Nephron (organoid): ENCODE measurements at regions not wholly inside any gene's neighbourhood (a gene's known extent, or its start where the extent isn't known, plus 50 kb on each side); places are given as distances from the start of the nearest gene placed in this dataset.

Experiments
- H3K27ac Mint-ChIP-seq, 3 experiments: 2 replicates each; pipeline ENCODE4 v1.8.0; 2020; ENCODE audit warnings: mixed read lengths in 3 of 3, mild to moderate bottlenecking in 2 of 3, moderate library complexity in 1 of 3
- H3K27me3 Mint-ChIP-seq: 2 replicates; pipeline ENCODE4 v1.8.0; 2021; ENCODE audit warnings: low read depth, mild to moderate bottlenecking, moderate library complexity, mixed read lengths
- H3K36me3 Mint-ChIP-seq: 2 replicates; pipeline ENCODE4 v1.8.0; 2020; ENCODE audit warnings: low read depth, mixed read lengths
- H3K4me1 Mint-ChIP-seq: 2 replicates; pipeline ENCODE4 v1.8.0; 2020; ENCODE audit warnings: mixed read lengths
- H3K4me3 Mint-ChIP-seq, 3 experiments: 2 replicates each; pipeline ENCODE4 v1.8.0; 2020; ENCODE audit warnings: mild to moderate bottlenecking in 3 of 3, mixed read lengths in 3 of 3, moderate library complexity in 2 of 3
- H3K9me3 Mint-ChIP-seq: 2 replicates; pipeline ENCODE4 v1.8.0; 2020; ENCODE audit warnings: mixed read lengths
- TF ChIP-seq, protein P1 (sequence below), 3 experiments: fragments of 200-600 bp; sonication (generic); IDR thresholded peaks; one replicate each; pipeline ENCODE4 v1.5.0; 2021; ENCODE audit warnings: antibody characterized with exemption in 3 of 3; ENCODE audit not compliant: unreplicated experiment in 3 of 3

DNA sequence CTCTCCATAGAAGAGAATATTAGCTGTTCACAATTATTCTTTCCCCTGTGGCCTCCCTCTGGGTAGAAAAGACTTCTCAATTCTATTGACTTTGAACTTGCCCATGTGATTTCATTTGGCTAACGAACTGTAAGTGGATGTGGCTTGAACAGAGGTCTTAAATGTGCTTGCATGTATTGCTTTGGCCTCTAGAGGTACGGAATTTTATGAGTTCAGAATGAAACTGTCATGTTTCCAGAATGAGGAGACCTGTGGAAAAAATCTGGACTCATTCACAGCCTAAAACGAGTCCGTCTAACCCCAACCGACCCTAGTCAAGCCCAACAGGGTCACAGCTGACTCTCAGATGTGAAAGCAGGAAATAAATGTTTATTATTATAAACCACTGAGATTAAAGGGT, 596.7 kb upstream of the UBE2E2 start:
- H3K4me1 Mint-ChIP-seq, result peaks cover 14% of the 10 kb centered on the region
- H3K4me3 Mint-ChIP-seq, result no peak overlapping the region
- no peaks in the 10 kb centered on the region for H3K36me3 Mint-ChIP-seq
- TF ChIP-seq, protein P1, sequence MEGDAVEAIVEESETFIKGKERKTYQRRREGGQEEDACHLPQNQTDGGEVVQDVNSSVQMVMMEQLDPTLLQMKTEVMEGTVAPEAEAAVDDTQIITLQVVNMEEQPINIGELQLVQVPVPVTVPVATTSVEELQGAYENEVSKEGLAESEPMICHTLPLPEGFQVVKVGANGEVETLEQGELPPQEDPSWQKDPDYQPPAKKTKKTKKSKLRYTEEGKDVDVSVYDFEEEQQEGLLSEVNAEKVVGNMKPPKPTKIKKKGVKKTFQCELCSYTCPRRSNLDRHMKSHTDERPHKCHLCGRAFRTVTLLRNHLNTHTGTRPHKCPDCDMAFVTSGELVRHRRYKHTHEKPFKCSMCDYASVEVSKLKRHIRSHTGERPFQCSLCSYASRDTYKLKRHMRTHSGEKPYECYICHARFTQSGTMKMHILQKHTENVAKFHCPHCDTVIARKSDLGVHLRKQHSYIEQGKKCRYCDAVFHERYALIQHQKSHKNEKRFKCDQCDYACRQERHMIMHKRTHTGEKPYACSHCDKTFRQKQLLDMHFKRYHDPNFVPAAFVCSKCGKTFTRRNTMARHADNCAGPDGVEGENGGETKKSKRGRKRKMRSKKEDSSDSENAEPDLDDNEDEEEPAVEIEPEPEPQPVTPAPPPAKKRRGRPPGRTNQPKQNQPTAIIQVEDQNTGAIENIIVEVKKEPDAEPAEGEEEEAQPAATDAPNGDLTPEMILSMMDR (IDR thresholded peaks at IDR 0.05; ENCODE audit: unreplicated experiment in 3 of 3), result no peak
- no peak overlapping the region for H3K27ac Mint-ChIP-seq
- H3K9me3 Mint-ChIP-seq, result no peaks in the 10 kb centered on the region
- H3K27me3 Mint-ChIP-seq, result no peaks in the 10 kb centered on the region

DNA sequence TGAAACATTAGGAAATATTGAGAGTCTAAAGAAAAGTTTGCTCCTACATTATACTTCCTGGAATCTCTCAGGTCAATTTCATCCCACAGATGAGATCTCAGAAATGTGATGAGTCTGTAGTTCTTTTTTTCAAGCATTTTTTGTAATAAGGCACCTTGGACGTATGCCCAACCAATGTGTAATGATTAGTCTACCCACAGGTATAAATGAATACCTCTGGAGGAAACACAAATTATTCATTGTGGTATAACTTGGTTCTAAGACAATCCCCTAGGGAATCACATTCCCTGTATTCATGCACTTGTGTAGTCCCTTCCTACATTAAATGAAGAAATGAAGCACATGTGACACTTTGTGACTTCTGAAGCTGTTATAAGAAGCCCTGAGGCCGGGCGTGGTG, 596.2 kb upstream of the UBE2E2 start:
- TF ChIP-seq, protein P1 (IDR thresholded peaks at IDR 0.05; ENCODE audit: unreplicated experiment in 3 of 3), result no peak
- no peak overlapping the region for H3K4me3 Mint-ChIP-seq
- peaks cover 14% of the 10 kb centered on the region for H3K4me1 Mint-ChIP-seq
- H3K9me3 Mint-ChIP-seq, result no peaks in the 10 kb centered on the region
- H3K36me3 Mint-ChIP-seq, result no peaks in the 10 kb centered on the region
- no peak overlapping the region for H3K27ac Mint-ChIP-seq
- no peaks in the 10 kb centered on the region for H3K27me3 Mint-ChIP-seq

DNA sequence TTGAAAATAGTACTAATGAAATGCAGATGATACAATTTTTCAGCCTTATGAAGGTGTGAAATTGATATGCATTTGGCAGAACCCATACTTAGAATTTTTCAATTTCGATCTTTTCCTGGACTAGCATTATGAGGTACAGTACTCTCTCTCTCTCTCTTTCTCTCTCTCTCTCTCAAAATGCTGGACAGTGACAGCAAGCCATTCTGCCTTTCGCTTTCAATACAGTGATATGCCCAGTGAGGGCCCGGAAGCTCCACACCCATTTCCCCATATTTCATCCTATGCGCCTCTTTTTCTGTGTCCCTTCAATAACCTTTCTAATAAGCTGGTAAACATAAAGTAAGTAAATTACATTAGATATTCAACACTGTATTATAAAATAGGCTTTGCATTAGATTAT, 595.0 kb upstream of the UBE2E2 start:
- H3K4me3 Mint-ChIP-seq, result no peak overlapping the region
- TF ChIP-seq, protein P1 (IDR thresholded peaks at IDR 0.05; ENCODE audit: unreplicated experiment in 3 of 3), result no peak
- H3K27ac Mint-ChIP-seq, result no peak overlapping the region
- no peaks in the 10 kb centered on the region for H3K9me3 Mint-ChIP-seq
- peaks cover 14% of the 10 kb centered on the region for H3K4me1 Mint-ChIP-seq
- no peaks in the 10 kb centered on the region for H3K36me3 Mint-ChIP-seq
- no peaks in the 10 kb centered on the region for H3K27me3 Mint-ChIP-seq

DNA sequence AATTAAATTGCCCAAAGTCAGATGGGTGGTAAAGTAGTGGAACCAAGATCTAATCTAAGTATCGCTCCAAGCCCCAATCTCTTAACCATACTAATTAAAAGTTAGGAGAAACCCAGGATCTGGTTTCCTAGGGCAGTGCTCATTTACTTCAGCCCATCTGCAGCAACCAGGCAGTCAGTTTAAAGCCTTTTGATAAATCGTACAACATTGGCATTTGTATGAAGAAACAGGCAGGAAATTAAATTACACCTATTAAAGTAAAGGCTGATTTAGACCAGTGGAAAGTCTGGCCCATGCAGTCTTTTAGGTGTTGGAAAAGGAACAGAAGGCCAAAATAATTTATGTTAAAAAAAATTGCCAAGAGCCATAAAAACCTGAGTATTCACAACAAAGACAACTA, 594.4 kb upstream of the UBE2E2 start:
- H3K27me3 Mint-ChIP-seq, result no peaks in the 10 kb centered on the region
- H3K9me3 Mint-ChIP-seq, result no peaks in the 10 kb centered on the region

DNA sequence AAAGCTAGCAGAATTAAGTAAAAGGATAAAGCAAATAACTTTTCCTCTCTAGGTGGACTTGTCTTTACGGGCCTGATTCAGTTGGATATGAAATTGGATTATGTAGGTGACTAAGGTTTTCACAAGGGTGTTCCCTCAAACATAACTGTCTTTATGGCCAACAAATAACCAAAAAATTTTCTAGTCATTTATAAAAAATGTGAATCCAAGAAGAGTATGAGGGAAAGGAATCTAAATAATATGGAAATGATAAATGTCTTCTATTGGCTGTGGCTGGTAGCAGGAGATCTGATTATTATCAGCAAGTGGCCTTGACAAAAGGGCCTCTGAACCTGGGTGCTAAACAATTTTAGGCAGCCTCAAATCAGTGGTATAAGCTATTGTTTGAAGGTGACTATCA, 594.0 kb upstream of the UBE2E2 start:
- H3K4me3 Mint-ChIP-seq, result no peak overlapping the region
- H3K27me3 Mint-ChIP-seq, result no peaks in the 10 kb centered on the region
- no peaks in the 10 kb centered on the region for H3K9me3 Mint-ChIP-seq

More for the DNA sequence above, 594.4 kb upstream of the UBE2E2 start:
- TF ChIP-seq, protein P1 (IDR thresholded peaks at IDR 0.05; ENCODE audit: unreplicated experiment in 3 of 3), result no peak
- Mint-ChIP-seq H3K27ac (no peak overlapping the region), H3K4me3 (no peak overlapping the region), H3K36me3 (no peaks in the 10 kb centered on the region), H3K4me1 (peaks cover 11% of the 10 kb centered on the region)

DNA sequence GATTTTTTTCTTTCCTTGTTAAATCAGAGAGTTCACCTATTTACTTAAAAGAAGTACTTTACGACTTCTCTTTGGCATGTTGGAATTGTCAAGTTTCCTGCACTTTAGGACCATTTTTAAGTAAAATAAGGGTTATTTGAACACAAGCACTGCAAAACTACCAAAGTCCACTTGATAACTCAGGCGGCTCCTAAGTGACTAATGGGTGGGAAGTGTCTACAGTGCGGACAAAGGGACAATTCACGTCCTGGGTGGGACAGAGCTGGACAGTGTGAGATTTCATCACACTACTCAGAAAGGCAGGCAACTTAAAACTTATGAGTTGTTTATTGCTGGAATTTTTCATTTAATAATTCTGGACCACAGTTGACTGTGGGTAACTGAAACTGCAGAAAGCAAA, 590.2 kb upstream of the UBE2E2 start:
- H3K27me3 Mint-ChIP-seq, result no peaks in the 10 kb centered on the region
- H3K4me1 Mint-ChIP-seq, result peaks cover 25% of the 10 kb centered on the region
- no peak overlapping the region for H3K4me3 Mint-ChIP-seq
- no peaks in the 10 kb centered on the region for H3K36me3 Mint-ChIP-seq
- H3K27ac Mint-ChIP-seq, result no peak overlapping the region
- TF ChIP-seq, protein P1 (IDR thresholded peaks at IDR 0.05; ENCODE audit: unreplicated experiment in 3 of 3), result no peak
- H3K9me3 Mint-ChIP-seq, result no peaks in the 10 kb centered on the region

More for the DNA sequence above, 594.0 kb upstream of the UBE2E2 start:
- H3K36me3 Mint-ChIP-seq, result no peaks in the 10 kb centered on the region
- no peak overlapping the region for H3K27ac Mint-ChIP-seq
- TF ChIP-seq, protein P1 (IDR thresholded peaks at IDR 0.05; ENCODE audit: unreplicated experiment in 3 of 3), result no peak
- H3K4me1 Mint-ChIP-seq, result peaks cover 10% of the 10 kb centered on the region
